ENCODE measurements at regions not wholly inside any gene's neighbourhood (a gene's known extent, or its start where the extent isn't known, plus 50 kb on each side); places are given as distances from the start of the nearest gene placed in this dataset.
A peak's percentile ranks its signal among the peaks of the same experiment; 100 is the strongest.
"Not testable (repeated sequence)": the region's sequence is repeated elsewhere in the genome, so short reads cannot be mapped to it uniquely, and the experiment has no call there.

DNA sequence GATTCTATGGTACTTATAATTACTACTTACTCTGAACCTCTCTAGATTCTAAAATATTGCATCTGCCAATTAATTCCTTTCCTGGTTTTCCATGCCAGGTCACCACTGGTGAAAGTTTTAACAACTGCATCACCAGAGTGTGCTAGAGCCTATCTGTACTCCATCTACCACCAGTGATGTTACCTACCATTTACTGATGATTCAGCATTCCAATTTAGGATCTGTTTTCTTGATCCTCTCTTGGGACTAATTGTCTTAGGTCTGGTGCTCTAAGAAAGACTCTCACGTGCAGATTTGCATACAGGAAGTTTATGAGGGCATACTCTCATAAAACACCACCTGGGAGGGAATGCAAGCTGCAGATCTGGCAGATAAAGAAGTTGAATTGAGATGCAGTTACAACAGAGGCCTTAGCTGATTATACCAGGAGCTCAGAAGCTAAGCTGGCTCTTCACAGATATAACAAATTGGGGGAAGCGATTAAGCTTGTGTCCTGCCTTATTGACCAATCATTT is 347.6 kb upstream of the VRK2 start:
- no peak for TF ChIP-seq EZH2 (optimal IDR thresholded peaks at IDR 0.05; ENCODE audit: low read depth, low read length)
- no peak for TF ChIP-seq EZH2phosphoT487 (IDR thresholded peaks at IDR 0.05; ENCODE audit: low read length)
- TF ChIP-seq, protein P1, sequence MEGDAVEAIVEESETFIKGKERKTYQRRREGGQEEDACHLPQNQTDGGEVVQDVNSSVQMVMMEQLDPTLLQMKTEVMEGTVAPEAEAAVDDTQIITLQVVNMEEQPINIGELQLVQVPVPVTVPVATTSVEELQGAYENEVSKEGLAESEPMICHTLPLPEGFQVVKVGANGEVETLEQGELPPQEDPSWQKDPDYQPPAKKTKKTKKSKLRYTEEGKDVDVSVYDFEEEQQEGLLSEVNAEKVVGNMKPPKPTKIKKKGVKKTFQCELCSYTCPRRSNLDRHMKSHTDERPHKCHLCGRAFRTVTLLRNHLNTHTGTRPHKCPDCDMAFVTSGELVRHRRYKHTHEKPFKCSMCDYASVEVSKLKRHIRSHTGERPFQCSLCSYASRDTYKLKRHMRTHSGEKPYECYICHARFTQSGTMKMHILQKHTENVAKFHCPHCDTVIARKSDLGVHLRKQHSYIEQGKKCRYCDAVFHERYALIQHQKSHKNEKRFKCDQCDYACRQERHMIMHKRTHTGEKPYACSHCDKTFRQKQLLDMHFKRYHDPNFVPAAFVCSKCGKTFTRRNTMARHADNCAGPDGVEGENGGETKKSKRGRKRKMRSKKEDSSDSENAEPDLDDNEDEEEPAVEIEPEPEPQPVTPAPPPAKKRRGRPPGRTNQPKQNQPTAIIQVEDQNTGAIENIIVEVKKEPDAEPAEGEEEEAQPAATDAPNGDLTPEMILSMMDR (IDR thresholded peaks at IDR 0.05; ENCODE audit: low read length), result no peak
- no peak overlapping the region for H3K4me3 ChIP-seq (ENCODE audit: low read length)
- no peaks in the 10 kb centered on the region for H3K27me3 ChIP-seq (replicated peaks; ENCODE audit: insufficient read depth, low read length)
- no peaks in the 10 kb centered on the region for H3F3A ChIP-seq (ENCODE audit: insufficient read depth, low read length)
- no peak overlapping the region for H3K27ac ChIP-seq (ENCODE audit: low read length)
- H3K9me3 ChIP-seq (replicated peaks; ENCODE audit: insufficient read depth, low read length), result no peaks in the 10 kb centered on the region
- DNase-seq, result peak; percentile 71
- H2AFZ ChIP-seq (ENCODE audit: low read length), result no peak overlapping the region
- peaks cover 3% of the 10 kb centered on the region; the same call in 1 of the 2 replicates for H3K4me1 ChIP-seq (ENCODE audit: low read length)
- no peaks in the 10 kb centered on the region for H3K36me3 ChIP-seq (replicated peaks; ENCODE audit: insufficient read depth, low read length)
- H4K20me1 ChIP-seq (ENCODE audit: insufficient read depth, low read length), result no peaks in the 10 kb centered on the region
- no peak overlapping the region for H3K4me2 ChIP-seq (ENCODE audit: low read depth, low read length)
- H3K9me2 ChIP-seq (replicated peaks; ENCODE audit: insufficient read depth, low read length), result no peaks in the 10 kb centered on the region
- H3K79me2 ChIP-seq (ENCODE audit: low read length), result no peaks in the 10 kb centered on the region
- no peak overlapping the region for H3K9ac ChIP-seq (ENCODE audit: low read length)

DNA sequence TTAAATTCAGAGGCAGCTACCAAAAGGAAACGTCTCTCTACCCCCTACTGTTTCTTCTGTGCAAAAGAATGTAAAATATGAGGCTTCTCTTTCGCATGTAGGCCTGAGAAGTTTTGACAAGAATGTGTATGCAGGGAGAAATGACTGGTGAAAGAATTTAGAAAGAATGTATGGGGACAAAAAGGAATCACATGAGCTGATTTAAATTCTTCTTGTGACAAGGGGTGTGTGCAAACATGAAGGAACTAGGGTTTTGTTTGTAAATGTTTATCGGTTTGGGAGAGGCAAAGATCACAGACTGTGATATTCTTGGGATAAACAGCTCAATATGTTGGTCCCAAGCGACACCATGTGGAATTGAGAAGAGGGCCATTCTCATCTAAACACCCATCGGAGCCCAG is 345.2 kb upstream of the VRK2 start:
- H3K9ac ChIP-seq (ENCODE audit: low read length), result no peak overlapping the region
- no peak for DNase-seq

DNA sequence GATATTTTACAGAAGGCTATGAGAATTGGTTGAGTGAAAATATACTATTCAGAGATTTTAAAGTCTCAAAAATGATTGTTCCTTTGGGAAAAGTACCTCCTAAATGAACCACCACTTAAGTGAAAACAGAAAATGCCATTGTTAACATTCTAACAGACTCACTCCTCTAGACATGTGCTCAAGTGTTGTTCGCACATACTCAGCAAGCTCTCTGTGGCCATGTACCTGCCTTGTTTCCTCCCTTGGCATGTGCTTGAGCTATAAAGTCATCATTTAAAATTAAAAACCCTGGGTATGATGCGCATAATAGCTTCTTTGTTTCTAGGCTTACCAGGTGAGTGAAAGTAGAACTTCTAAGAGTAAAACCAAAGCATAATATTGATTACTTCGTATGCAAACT is 343.2 kb upstream of the VRK2 start:
- H3K9me3 ChIP-seq (replicated peaks; ENCODE audit: insufficient read depth, low read length), result no peaks in the 10 kb centered on the region
- no peaks in the 10 kb centered on the region for H3F3A ChIP-seq (ENCODE audit: insufficient read depth, low read length)
- no peaks in the 10 kb centered on the region for H3K36me3 ChIP-seq (replicated peaks; ENCODE audit: insufficient read depth, low read length)
- no peaks in the 10 kb centered on the region for H3K9me2 ChIP-seq (replicated peaks; ENCODE audit: insufficient read depth, low read length)
- no peak overlapping the region for H3K4me2 ChIP-seq (ENCODE audit: low read depth, low read length)
- H3K27ac ChIP-seq (ENCODE audit: low read length), result no peak overlapping the region
- DNase-seq, result no peak
- TF ChIP-seq EZH2 (optimal IDR thresholded peaks at IDR 0.05; ENCODE audit: low read depth, low read length) (no peak), EZH2phosphoT487 (IDR thresholded peaks at IDR 0.05; ENCODE audit: low read length) (no peak)
- TF ChIP-seq, protein P1 (IDR thresholded peaks at IDR 0.05; ENCODE audit: low read length), result no peak
- no peaks in the 10 kb centered on the region for H4K20me1 ChIP-seq (ENCODE audit: insufficient read depth, low read length)
- peaks cover 3% of the 10 kb centered on the region; the same call in 1 of the 2 replicates for H3K4me1 ChIP-seq (ENCODE audit: low read length)
- no peaks in the 10 kb centered on the region for H3K27me3 ChIP-seq (replicated peaks; ENCODE audit: insufficient read depth, low read length)
- H2AFZ ChIP-seq (ENCODE audit: low read length), result no peak overlapping the region
- H3K9ac ChIP-seq (ENCODE audit: low read length), result no peak overlapping the region
- H3K79me2 ChIP-seq (ENCODE audit: low read length), result no peaks in the 10 kb centered on the region
- H3K4me3 ChIP-seq (ENCODE audit: low read length), result no peak overlapping the region

More for the DNA sequence above, 345.2 kb upstream of the VRK2 start:
- Histone ChIP-seq H3K27ac (ENCODE audit: low read length) (no peak overlapping the region), H3K27me3 (replicated peaks; ENCODE audit: insufficient read depth, low read length) (no peaks in the 10 kb centered on the region), H3K4me3 (ENCODE audit: low read length) (no peak overlapping the region), H4K20me1 (ENCODE audit: insufficient read depth, low read length) (no peaks in the 10 kb centered on the region), H3K79me2 (ENCODE audit: low read length) (no peaks in the 10 kb centered on the region), H3K4me2 (ENCODE audit: low read depth, low read length) (no peak overlapping the region), H2AFZ (ENCODE audit: low read length) (no peak overlapping the region), H3F3A (ENCODE audit: insufficient read depth, low read length) (no peaks in the 10 kb centered on the region), H3K9me2 (replicated peaks; ENCODE audit: insufficient read depth, low read length) (no peaks in the 10 kb centered on the region), H3K4me1 (ENCODE audit: low read length) (peaks cover 3% of the 10 kb centered on the region; the same call in 1 of the 2 replicates), H3K36me3 (replicated peaks; ENCODE audit: insufficient read depth, low read length) (no peaks in the 10 kb centered on the region), H3K9me3 (replicated peaks; ENCODE audit: insufficient read depth, low read length) (no peaks in the 10 kb centered on the region)
- TF ChIP-seq EZH2phosphoT487 (IDR thresholded peaks at IDR 0.05; ENCODE audit: low read length), result no peak
- TF ChIP-seq, protein P1 (IDR thresholded peaks at IDR 0.05; ENCODE audit: low read length), result no peak
- TF ChIP-seq EZH2 (optimal IDR thresholded peaks at IDR 0.05; ENCODE audit: low read depth, low read length), result no peak

DNA sequence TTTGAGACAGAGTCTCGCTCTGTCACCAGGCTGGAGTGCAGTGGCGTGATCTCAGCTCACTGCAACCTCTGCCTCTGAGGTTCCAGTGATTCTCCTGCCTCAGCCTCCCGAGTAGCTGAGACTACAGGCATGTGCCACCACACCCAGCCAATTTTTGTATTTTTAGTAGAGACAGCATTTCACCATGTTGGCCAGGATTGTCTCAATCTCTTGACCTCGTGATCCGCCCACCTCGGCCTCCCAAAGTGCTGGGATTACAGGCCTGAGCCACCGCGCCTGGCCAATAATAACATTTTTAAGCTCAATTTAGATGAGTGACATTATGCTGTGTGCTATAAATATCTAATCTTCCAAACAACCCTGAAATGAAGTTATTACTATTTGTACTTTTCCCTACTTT is 338.8 kb upstream of the VRK2 start:
- H3K27ac ChIP-seq (ENCODE audit: low read length); H3F3A ChIP-seq (ENCODE audit: insufficient read depth, low read length); H3K9ac ChIP-seq (ENCODE audit: low read length); H3K4me2 ChIP-seq (ENCODE audit: low read depth, low read length); H3K4me3 ChIP-seq (ENCODE audit: low read length); H3K27me3 ChIP-seq (replicated peaks; ENCODE audit: insufficient read depth, low read length); H3K79me2 ChIP-seq (ENCODE audit: low read length); H3K9me2 ChIP-seq (replicated peaks; ENCODE audit: insufficient read depth, low read length); H3K36me3 ChIP-seq (replicated peaks; ENCODE audit: insufficient read depth, low read length); DNase-seq; H2AFZ ChIP-seq (ENCODE audit: low read length); H3K9me3 ChIP-seq (replicated peaks; ENCODE audit: insufficient read depth, low read length); H3K4me1 ChIP-seq (ENCODE audit: low read length); H4K20me1 ChIP-seq (ENCODE audit: insufficient read depth, low read length): not testable (repeated sequence)
